ENCODE measurements at regions not wholly inside any gene's neighbourhood (a gene's known extent, or its start where the extent isn't known, plus 50 kb on each side); places are given as distances from the start of the nearest gene placed in this dataset.
"Not testable (repeated sequence)": the region's sequence is repeated elsewhere in the genome, so short reads cannot be mapped to it uniquely, and the experiment has no call there.

DNA sequence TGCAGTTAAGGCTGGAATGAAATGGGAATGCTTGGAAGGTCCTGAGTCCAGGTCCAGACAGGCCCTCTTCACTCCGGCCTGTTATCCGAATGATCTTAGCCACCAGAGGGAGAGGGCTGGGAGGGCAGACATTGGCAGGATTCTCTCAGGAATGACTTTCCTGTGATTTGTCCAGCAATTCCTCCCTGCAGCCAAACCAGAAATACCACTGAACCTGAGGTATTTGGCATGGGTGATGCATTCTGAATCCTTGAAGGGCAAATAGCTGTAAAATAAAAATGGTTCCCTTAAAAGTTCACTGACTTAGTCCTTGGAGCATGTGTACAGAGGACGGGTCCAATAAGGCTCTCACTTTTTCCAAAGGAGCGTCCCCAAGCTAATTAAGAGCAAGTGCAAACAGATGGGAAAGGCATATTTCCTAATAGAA, 77.5 kb upstream of the HABP2 start:
- DNase-seq, result no peak

DNA sequence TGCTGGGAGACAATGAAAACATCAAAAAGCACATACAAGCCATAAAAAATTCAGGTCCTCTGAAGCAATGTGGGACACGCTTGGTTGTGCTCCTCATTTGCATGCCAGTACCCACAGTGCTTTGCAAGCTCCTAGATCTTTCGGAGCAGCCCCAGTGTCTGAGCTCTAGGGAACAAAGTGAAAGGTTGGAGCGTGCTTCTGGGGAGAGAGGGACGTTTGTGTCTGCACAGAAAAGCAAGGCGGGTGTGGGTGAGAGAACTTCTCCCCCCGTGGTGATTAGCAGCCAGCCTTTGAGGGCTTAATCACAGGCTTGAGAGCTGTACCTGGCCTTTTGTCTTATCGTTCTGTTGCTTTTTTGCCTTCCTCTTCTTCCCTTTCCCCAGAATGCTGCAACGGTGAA, 76.7 kb upstream of the HABP2 start:
- no peak for DNase-seq

DNA sequence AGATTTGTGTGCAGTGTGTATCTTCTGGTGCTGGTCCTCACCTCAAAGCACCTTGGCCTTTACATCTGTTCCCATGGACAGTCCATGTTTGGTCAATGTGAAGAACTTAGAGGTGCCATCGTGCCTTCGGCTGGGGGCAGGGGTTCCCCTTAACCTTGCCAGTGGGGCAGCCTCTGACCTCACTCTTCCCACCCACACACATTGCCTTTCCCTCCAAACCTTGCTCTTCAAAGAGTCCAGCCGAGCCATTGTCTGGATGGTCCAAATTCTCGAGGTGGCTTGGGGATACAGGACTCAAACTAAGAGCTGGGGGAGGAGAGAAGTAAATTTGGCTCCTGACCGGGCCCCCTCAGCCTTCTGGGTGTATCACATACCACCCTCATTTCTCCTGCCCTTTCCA, 76.2 kb upstream of the HABP2 start:
- DNase-seq, result no peak

DNA sequence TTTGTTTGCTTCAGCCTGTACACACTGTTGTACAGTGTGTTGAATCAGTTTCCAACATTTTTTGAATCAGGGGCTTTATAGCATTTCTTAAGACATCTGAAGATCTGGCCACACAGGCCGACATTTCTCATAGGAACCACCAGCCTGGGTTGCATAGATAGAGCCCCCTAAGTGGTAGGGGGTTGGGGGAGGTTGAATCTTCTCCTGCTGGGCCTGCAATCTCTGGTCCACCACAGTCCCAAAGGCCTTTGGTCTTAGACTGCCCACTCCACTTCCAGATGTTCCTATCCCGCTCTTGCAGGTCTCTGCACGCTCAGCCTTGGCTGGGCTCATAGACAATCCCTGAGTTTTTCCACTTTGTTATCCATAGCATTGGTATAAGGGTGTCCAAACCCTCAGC, 75.4 kb upstream of the HABP2 start:
- no peak for DNase-seq

DNA sequence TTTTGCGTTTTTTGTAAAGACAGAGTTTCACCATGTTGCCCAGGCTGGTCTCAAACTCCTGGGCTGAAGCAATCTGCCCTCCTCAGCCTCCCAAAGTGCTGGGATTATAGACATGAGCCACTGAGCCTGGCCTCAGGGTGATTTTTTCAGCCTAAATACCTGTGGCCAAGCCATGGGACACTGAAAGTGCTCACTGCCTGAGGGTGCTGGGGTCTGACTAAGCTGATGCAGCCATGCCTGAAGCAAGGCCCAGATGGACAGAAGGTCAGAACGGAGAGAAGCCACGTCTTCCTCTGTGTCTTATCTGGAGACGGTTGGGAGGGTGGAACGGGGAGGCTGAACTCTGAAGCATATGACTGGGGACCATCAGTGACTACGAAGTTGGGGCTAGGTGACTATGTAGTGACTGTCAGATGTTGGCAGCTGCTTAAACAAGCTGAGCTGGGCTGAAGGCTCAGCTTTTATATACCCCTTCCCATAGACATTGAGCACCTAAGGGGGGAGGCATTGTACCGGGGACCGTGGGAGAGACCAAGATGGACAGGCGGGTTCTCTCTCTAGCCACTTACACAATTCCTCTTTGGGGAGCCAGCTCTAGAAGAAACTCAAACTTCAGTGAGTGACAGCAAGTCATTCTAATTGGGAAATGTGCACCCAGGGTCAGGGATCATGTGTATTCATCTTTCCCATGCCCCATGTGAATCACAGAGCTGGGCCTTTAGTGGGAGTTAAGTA, 73.3 kb upstream of the HABP2 start:
- no peak for DNase-seq

DNA sequence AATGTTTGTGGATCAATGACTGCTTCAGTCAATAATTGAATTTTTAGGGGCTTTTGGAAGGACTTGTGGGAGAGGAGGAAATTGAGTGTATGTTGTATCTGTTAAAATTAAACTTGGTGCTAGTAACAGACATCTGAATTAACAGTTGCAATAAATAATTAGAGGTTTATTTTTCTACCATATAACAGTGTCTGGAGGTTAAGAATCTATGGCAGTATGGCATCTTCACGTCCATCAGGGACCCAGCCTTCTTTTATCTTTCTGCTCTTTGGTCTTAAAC, 72.8 kb upstream of the HABP2 start:
- no peak for DNase-seq

DNA sequence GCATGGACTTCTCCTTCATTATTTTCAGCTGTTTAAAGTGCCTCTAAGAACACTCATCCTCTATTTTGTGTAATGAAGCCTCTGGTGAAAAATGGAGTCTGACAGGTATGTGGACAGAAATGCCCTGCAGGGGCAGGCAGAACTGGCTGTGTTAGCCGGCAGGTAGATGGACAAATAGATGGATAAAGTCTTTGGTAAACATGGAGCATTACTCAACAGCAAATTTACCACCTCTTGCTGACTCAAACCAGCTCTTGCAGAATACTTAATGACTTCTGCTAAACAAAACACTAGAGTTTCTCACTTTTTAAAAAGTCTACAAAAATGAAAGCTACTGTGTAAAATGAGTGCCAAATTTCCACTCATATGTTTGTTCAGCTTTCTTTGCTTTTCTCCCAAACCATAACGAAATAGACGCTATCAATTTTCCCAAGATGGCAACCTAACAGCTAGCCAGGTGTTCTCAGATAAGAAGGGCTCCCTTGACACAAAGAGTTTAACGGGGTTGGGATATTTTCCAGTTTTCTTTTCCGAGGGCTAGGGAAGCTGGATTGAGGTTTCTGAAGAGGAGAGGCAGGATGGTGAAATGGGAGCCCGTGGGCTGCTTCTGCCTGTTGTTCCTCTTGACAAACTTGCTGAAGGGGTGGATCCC, 71.9 kb upstream of the HABP2 start:
- no peak for DNase-seq

DNA sequence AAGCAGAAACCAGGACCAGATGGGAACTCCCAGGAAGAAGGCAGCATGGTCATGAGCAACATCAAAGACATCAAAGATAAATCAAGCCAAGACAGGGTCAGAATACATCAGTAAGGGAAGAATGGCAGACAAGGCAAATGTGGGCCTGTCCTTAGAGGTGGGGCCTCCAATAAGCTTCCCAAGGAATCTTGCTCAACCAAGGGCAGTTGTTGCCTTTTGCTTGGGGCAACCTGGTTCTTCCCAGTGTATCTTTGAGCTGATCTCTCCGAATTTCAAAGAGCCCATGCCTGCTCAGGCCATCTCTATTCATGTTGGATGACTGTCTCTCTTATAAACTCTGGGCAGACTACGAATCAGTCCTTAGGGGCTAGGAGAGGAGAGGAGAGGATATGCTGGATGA, 68.4 kb upstream of the HABP2 start:
- DNase-seq, result no peak

DNA sequence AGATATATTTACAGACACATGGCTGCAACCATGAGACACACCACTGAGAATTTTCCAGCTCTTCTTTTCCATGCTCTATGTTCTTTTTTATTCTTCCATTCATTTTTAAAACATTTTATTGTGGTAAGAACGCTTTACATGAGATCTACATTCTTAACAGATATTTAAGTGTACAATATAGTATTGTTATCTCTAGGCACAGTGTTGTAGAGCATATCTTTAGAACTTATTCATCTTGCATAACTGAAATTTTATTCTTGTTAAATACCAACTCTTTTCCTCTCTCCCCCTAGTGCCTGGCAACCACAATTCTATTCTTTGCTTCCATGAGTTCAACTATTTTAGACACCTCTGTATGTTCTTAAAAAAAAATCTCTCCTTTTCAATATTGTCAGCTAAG, 67.1 kb upstream of the HABP2 start:
- DNase-seq, result no peak

DNA sequence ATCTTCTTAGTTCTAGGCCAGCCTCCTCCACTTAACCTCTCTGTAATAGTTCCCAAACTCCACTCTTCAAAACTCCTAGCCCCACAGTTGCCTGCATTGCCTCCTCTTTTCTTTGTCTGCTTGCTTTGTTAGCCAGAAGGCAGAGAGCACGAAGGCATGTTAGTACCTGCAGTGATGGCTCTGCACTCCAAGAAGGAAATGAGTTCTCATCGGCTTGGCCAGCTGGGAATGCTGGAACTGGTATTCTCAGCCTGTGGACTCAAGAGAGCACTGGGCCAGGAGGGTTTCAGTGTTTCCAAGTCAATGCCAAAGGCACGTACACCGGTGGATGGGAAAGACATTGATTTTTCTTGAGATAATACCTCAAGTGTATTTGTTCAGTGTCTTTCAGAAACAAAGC, 66.3 kb upstream of the HABP2 start:
- DNase-seq, result no peak

DNA sequence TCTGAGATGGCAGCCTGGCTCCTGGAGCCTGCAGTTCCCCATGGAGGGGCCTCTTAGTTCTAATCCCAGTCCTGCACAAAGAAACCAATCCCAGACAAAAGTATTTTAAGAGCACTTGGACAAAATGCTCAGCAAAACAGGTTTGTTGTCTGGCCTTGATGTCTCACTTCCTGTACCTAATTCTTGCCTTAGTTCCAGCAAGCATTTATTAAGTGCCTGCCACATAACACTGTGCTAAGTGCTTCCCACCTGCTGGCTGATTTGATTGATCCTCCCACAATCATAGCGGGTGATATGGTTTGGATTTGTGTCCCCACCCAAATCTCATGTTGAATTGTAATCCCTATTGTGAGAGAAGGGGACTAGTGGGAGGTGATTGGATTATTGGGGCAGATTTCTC, 65.7 kb upstream of the HABP2 start:
- no peak for DNase-seq

DNA sequence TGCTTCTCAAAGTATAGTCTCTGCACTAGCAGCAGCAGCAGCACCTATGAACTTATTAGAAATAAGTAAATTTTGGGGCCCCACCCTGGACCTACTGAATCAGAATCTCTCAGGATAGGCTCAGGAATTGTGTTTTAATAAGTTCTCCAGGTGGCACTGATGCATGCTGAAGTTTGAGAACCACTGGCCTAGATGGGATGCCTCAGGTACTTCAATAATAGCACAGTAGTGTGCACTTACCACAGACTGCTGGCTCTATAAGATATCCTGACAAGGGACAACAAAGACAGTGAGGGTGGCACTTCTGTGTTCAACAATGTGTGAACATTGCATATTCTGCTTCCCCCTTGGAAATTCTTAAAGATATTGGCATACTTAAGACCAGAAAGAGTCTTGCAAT, 64.7 kb upstream of the HABP2 start:
- DNase-seq, result no peak

DNA sequence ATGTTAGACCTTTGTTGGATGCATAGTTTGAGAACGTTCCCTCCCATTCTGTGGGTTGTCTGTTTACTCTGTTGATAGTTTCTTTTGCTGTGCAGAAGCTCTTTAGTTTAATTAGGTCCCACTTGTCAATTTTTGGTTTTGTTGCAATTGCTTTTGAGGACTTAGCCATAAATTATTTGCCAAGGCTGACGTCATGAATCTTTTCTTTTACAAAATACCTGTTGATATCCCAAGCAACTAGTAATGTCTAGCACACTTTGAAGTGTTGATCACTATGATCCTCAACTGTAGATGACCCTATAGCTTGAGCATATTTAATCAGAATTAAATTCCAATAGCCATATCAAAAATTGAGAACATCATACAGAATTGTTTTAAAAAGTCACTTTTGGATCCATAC, 63.3 kb upstream of the HABP2 start:
- not testable (repeated sequence) for DNase-seq

DNA sequence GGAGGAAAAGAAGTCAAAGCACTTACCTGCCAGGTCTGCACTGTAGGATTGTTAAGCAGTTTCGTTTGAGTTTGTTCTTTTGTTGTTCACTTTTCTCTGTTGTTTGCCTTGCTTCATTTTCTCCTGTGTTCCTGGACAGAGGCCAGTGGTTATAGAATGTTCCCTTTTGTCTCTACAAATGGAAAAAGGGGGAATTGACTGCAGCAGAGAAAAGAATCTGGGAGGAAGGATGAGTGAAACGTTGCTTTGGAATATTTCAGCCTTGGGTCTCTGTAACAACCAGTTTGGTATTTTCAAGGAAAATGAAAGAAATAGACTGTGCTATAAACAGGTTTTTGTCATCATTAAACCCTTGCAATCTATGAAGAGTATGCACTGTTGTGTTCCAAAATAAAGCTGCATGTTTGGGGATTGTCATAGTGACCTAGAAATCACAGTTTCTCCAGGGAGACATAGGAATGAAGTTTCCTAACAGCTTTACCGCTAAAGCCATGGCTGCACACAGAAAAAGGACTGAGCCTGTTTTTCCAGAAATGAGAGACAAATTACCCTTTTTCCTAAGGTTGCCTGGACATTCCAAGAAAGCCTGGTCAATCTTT, 60.8 kb upstream of the HABP2 start:
- no peak for DNase-seq

DNA sequence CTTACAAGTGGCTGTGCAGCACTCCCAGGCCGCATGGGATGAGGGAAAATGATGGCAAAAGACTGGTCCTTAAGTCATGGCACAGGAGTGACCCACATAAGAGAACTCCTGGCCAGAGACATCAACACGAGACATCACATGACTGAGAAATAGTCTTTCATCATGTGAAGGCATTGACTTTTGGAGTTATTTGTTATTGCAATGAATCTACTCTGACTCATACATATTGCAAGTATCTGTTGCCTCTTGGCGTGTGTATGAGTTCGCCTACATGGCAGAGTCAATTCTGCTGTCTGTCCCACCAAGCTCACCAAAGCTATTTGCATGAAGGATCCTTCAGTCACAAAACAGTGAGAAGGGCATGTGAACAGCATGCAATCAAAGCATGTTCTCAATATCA, 59.7 kb upstream of the HABP2 start:
- no peak for DNase-seq

DNA sequence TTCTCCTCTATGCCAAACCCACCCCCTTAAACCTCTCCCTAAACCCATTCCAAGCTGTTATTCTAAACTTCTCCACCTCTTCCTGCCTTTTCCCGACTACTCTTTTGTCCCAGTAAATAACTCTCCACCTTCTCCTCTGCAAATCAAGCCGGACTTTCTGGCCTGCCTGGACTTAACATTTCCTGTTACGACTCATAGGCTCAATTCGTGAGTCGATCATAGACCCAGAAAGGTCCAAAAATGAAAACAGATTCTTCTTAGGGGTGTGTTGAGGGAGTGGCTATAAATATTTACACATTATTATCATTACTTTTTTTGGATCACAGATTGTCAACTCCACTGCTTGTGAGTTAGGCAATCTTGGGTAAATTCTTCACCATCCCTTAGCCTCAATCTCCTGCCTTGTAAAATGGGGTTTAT, 59.0 kb upstream of the HABP2 start:
- DNase-seq, result no peak

DNA sequence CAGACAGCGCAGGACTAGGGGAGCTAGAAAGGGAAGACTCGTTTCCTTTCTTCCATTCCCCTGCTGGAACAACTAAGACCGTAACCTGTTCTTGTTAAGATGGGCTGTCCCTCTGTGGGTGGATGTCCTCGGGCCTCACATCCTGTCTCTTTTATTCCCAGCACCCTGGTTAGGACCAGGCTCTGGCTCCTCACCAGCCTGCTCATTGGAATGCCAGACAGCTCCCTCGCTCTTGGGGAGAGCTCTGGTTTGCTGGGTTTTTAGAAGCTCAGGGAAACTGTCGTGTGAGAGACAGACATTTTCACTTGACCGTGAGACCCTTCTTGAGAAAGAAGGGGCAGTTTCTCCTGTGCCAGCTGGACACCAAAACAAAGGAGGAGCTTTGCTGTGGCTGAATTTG, 58.1 kb upstream of the HABP2 start:
- no peak for DNase-seq

DNA sequence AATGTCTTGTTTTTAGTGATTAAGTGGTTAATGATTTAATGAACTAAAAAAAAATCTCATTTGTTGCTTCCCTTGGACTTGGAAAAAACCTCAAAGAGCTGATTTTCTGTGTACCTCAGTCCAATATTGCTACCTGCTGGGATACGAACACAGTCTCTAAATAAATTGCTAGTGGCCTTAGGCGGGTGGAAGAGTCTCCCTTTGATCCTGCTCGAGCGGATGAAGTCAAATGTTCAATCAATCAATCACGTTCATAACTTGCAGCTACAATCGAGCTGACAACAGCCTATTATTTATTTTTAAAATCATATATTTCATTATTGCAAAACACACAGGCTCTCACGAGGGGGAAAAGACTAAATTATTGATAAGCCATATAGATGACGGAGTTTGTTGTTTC, 57.3 kb upstream of the HABP2 start:
- DNase-seq, result no peak

DNA sequence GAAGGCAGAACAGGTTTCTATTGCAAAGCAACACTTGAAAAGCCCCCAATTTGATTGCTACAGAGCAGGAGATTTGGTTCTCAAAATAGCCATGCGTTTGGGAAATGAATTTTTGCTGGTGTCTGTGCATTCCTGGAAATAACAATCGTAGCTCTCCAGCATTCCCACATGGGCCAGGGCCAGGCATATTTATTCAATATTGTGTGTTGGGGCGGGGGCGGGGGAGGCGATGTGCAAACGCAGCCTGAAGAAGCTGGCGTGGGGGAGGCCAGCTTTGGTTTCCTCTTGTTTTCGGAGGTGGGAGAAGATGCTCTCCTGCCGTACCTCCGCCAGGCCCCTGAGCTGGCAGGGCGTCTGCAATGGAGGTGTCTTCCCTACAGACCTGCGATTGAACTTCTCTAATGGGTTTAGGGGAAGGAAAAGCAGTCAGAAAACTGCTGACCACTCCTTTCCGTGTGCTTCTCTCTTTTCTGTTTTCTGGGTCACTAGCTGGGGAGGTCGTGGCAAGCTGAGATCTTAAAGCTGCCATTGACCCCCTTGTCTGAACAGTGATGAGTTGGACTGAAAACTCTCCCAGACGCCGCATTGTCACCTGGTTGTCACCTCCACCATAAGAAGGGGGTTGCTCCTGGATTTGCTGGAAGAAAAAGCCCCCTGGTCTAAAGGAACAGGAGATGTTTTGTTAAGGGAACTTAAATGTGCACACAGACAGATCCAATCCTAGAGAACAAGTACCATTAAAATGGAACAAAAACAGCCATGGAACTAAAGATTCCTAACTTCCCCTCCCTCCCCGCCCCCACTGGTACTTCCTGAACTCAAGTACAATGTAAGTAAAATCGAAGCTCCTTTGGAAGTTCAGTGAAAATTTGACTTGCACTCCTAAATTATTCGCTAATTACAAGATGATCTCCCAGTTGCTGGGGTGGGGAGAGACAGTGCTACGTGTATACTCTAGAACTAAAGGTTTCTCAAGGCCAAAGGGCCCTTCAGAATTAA, 56.4 kb upstream of the HABP2 start:
- DNase-seq, result no peak

DNA sequence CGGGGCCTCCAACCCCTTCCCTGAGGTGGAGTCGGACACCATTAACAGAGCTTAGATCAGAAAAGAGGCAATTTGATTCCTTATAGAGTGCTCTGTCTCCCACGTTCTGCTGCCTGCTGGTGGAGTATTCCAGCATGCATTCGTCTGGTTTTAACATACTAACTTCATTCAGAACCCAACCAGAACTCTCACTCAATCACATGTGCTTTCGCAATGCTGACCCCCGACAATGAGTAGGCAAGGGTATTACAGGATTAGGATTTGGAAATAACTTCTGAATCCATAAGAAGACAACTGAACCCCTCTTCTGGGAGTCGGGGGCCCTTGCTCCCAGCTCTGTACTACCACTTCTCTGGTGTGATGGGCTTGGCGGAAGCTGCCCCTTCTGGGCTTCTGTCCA, 55.7 kb upstream of the HABP2 start:
- no peak for DNase-seq

DNA sequence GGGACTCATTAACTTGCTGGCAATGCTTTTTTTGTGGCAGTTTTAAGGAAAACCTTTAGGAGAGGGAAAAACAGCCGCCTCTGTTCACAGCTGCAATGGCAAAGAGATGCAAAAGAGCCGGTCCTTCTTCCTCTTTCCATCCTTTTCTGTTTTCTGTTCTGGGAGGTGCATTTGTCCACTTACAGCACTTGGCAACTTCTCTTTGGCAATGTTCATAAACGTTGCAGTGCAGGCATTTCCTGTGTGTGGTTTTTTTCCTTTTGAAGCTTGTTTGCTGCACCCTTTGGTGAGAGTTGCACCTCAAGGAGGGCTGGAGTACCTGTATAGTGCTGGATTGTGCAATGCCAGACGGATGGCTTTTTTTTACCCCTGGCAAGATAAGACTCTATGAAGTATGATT, 53.9 kb upstream of the HABP2 start:
- DNase-seq, result no peak

DNA sequence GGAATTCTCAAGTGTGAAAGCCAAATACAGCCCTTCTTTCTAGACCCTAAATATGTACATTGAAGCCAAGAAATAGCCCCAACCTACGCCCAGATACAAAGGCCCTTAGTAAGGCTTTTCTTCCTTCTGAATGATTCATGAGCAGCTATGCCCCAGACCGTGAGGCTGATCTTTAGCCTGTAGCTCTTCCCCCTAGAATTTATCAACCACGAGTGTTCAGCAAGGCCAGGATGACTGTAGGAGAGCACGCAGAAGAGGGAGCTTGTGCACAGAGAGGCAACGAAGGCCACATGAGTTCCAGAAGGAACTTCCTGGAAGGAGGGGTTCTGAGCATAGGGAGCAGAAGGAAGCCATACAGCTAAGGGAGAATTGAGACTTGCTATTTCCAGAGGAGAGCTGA, 53.0 kb upstream of the HABP2 start:
- DNase-seq, result no peak

DNA sequence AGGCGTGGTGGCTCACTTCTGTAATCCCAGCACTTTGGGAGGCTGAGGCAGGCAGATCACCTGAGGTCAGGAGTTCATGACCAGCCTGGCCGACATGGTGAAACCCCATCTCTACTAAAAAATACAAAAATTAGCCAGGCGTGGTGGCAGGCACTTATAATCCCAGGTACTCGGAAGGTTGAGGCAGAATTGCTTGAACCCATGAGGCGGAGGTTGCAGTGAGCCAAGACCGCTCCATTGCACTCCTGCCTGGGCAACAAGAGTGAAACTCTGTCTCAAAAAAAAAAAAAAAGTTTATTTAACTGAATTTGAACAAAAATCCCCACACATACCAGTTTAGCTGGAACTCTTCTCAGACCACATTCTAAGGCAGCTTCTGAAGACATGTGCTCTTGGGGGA, 51.8 kb upstream of the HABP2 start:
- not testable (repeated sequence) for DNase-seq

All from stimulated activated CD4-positive, alpha-beta T cell treated with anti-CD3 and anti-CD28 coated beads, Interleukin-12 subunit alpha, Interleukin-12 subunit beta, amount 100 ng/mL, for 4 hours (primary cell).